ENCODE measurements at regions not wholly inside any gene's neighbourhood (a gene's known extent, or its start where the extent isn't known, plus 50 kb on each side); places are given as distances from the start of the nearest gene placed in this dataset.

GRCh38 chr18:46250084-46250811 is 146.1 kb downstream of the HAUS1 start:
- TF ChIP-seq CTCF (IDR thresholded peaks at IDR 0.05; ENCODE audit: low read depth, low read length, poor library complexity, severe bottlenecking) (no peak), EZH2phosphoT487 (IDR thresholded peaks at IDR 0.05; ENCODE audit: borderline replicate concordance, low read length) (no peak)

Data from DOHH2 (cell line).